Glomerular visceral epithelial cell (primary cell): ENCODE measurements at regions not wholly inside any gene's neighbourhood (a gene's known extent, or its start where the extent isn't known, plus 50 kb on each side); places are given as distances from the start of the nearest gene placed in this dataset.

Source experiments
- DNase-seq: peaks from one replicate; pipeline ENCODE4 v3.0.0-alpha.2; 2016; ENCODE audit errors: extremely low spot score

DNA sequence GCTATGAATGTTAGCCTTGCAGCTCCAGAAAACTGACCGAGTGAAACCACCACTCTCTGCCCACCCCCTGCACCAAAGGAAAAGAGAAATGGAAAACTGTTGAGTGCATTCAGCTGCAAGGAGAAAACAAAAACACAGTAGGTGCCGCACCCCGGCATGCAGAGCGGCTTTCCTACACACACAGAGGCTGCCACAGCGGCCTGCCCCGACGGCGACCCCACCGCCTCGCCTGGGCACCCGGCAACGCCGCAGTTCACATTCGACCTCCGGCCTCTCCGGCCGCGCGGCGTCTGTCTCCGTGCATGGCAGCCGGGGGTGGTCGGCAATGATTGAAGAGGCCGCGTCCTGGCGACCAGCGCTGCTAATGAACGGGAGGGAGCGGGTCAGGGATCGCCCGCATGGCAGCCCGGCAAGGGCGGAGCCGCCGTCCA lies 417.1 kb upstream of the SALL3 start:
- DNase-seq = no peak

DNA sequence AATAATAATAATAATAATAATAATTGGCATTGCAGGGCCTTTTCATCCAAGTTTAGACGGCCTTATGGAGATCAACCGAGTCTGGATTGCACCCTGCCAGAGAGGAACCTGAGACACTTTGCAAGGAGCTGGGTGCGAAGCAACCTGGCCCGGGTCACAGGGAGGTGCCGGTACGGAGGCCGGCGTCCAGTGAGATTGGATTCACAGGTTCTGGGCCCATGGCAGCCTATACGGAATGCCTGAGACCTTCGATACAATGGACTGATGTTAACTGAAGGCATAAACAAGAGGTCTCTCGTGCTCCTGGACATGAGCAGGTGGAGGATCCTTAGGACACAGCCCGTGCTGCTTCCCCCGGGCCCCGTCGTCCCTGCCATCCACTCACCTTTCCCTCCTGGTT lies 416.5 kb upstream of the SALL3 start:
- DNase-seq = no peak

DNA sequence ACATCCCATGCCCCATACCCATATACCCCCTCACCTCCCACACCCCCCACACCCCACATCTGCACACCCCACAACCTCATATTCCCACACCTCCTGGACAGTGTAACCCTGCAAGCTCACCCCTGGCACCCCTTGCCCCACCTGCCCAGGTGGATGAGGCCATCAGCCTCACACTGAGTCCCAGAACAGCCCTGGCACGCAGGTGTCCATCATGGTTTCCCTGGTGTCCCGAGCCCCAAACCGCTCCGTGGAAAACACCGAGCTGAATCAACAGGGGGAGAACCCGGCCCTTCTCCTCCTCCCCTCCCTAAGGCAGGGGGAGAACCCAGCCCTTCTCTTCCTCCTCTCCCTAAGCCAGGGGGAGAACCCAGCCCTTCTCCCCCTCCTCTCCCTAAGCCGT lies 415.6 kb upstream of the SALL3 start:
- no peak for DNase-seq

DNA sequence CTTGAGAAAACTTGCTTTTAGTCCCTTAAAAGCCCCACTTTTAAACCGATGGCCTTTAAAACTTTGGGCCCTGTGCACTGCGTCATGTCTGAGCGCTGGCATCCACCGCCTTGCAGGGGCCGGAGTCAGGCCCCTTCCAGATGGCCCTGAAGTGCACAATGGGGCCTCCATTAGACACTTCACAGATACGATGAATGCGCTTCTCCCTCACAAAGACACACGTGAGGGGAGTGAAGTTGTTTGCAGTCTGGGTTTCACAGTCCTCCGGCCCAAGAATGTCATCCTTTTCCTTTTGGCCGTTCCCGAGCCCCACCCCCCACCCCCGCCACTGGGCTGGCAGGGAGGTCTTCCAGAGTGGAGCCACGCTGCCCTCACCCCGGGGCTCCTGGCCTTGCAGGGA lies 415.1 kb upstream of the SALL3 start:
- no peak for DNase-seq

DNA sequence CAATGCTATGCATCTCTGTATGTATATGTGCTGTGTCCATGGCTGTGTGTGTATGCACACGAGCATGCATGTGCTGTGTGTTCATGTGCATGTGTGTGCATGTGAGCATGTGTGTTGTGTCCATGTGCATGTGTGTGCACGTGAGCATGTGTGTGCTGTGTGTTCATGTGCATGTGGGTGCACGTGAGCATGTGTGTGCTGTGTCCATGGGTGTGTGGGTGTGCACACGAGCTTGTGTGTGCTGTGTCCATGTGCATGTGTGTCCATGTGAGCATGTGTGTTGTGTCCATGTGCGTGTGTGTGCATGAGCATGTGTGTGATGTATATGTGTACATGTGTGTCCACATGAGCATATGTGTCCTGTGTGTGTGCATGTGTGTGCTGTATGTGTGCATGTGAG lies 414.4 kb upstream of the SALL3 start:
- DNase-seq = no peak

DNA sequence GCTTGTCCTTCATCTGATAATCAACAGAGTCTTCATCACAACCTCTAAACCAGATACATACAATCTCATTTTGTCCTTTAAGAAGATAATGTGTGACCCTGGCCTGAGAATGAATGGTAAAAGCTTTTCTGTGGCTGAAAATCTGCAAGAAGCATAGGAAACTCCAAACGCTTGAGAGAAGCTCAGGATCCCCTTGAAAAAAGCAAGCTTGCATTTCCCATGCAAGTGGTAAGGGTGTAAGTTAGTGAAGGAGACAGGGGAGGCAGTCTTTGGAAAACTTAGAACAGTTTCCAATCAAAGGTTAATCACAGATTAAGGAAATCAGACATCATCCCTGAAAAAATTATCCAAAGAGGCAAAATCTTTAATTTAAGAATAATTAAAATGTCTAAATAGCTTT lies 413.6 kb upstream of the SALL3 start:
- DNase-seq = no peak

DNA sequence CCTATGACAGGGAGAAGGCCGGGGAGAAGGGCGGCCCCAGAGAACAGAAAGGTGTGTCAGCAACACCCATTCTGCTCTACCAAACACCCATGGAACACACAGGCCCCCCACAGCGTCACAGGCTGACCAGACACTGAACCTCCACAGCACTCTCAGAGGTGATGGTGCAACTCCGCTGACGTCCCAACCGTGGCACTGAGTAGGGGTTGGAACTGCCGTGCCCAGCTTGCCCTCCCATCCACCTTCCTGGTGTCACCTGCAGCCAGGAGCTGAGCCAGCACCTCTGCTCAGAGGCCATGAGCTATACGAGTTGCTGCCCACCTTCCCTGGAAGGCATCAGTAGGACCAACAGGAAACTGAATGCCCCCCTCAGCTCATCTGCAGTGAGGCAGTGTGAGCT lies 412.9 kb upstream of the SALL3 start:
- DNase-seq = no peak

DNA sequence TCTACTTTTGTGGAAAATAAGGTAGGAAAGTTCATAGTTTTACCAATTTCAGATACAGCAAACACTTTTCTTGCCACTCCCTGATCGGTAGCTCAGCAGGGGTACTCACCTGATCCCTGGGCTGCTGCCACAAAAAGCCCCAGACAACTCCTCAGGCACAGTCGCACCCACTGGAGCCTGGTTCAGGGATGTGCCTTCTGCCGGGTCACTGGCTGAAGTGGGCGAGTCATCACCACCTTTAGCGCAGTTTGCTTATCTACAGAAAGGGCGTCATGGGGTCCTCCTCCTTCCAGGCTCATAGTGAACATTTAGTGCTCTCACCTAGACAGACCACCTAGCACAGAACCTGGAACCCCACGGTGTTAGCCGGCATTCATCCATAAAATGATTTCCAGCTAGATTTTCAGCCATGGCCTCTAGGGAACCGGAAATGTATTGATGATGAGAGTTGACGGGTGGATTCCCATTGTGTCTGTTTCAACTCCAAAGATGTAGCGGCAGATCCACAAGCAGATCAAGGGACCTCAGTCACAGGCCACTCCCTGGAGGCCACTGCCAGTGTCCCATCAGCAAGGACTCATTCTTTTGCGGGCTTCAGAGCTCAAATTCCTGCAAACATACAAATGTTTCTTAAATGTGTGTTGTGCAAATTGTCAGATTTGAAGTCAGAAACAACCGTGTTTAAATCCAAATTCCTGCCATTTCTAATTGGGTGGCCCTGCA lies 408.4 kb upstream of the SALL3 start:
- no peak for DNase-seq

DNA sequence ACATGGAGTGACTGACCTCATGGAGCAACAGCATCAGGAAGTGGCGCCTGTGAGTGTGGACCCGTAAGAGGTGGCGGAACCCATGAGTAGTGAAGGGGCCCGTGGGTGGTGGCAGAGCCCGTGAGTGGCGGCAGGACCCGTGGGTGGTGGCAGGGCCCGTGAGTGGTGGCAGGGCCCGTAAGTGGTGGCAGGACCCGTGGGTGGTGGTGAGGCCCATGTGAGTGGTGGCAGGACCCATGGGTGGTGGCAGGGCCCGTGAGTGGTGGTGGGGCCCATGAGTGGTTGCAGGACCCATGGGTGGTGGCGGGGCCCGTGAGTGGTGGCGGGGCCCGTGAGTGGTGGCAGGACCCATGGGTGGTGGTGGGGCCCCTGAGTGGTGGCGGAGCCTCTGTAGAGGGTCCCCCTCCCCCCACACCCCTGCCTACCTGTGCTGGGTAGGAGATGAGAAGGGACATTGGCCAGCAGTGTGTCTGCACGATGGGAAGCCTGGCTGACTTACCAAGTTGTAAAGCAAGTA lies 407.7 kb upstream of the SALL3 start:
- DNase-seq = no peak

DNA sequence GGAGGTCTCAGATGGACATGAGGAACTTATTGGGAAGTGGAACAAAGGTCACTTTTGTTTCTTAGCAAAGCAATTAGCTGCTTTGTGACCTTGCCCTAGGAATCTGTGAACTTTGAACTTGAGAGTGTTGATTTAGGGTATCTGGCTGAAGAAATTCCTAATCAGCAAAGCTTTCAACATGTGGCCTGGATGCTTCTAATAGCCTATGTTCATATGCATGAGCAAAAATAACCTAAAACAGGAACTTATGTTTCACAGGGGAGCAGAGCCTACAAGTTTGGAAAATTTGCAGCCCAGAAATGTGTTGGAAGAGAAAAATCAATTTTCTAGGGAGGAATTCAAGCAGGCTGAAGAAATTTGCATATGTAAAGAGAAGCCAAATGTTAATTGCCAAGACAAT lies 405.8 kb upstream of the SALL3 start:
- no peak for DNase-seq

DNA sequence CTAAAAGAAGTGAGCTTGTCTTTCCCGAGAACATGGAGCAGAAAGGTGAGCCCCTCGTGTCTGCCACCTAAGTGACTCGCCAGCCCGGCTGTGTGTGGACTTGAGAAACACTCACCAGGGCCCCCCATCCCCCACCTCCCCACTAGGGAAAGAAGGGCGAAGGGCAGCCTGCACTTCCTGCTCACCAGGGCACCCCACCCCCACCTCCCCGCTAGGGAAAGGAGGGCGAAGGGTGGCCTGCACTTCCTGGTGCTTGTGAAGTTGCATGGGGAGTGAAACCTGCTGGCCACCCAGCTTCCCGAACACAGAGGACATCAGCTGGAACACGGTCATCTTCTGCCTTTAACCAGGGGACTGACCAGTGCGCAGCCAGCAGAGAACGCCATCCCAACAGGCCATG lies 402.7 kb upstream of the SALL3 start:
- no peak for DNase-seq

DNA sequence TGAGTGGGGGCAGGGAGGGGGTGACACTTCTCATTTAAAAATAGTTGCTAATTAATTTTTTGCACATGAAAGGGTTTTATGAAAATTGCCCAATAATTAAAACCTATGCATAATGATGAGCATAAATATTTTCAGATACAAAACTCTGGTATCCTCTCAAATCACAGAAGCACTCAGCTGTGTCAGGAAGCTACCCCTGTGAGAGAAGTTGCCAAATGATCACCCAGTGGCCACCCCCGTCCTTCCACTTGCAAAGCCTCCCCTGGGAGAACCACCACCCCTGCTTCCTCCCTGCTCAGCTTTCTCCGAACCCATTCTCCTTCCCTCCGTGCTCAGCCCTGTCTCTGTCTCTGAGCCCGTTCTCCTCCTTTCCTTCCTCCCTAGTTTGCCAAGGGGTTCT lies 400.2 kb upstream of the SALL3 start:
- DNase-seq = no peak

DNA sequence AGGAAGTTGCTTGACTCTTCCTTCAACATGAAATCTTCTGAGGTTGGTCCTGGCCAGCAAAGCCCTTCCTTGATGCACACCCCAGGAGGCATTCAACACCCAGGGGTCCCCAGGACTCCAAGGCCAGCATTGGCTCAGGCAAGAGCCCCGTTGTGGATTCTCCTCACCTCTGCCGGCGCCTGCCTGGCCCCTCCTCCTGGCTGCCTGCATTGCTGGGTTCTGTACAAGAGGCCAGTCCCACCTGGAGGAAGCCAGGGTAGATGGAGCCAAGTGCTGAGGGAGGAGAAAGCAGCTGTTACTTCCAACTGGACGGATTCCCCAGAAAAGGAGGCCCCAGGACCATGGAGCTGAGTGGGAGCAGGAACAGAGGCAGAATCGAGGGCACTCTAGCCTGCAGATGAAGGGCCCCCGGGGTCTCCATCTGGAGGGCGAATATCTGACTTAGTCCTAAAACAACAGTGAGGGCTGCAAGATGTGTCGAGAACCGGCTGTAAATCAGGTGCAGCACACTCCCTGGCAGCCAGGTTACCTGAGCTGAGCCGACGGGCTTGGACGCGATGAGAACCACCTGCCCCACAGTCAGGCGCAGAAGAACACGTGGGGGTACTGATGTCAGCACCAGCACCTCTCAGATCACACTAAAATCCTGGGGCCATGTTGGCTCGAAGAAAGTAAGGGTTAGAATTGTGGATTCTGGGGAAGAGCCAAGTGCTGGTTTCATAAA lies 399.6 kb upstream of the SALL3 start:
- DNase-seq = no peak

DNA sequence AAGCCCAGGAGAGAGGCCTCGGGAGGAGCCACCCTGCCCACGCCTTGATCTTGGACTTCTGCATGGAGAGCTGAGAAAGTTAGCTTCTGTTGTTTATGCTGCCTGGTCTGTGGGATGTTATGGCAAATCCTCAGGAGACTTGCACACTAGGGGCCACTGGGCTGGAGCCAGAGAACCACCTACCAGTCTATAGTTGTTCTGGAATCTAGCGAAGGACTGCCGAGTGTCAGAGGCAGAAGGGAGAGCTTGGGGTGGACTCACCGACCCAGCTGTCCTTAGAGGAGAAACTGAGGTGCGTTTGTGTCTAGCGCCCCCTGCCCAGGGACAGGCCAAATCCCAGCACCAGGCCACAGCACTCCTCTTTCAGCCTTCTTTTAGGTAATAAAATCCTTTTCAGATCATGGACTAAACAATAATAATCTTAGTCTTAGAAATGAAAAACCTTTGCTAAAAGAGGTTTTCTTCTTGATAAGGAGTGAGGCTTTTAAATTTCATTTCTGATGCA lies 398.7 kb upstream of the SALL3 start:
- DNase-seq = no peak

DNA sequence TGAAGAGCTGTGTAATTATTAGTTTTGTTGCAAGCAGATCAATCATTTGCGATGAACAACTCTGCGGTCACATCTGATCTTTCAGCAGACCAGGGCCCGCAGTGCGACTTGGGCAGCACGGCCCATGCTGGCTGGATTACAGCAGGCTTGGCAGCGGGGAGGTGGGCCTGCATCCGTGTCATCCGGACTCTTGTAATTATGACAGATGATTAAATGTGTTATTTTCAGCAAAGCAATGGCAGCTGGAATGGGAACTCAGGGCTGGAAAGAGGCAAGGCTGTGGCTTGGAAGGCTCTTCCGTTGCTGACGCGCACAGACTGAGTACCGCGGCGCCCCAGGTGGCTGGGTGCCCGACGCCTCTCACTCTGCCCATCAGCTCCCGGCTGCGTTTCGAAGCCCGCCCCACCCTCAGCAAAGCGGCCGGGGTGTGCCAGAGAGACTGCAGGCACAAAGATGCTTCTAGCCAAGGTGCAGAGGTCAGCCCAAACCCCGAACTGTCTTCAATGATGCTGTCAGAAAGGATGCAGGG lies 397.4 kb upstream of the SALL3 start:
- DNase-seq = no peak

DNA sequence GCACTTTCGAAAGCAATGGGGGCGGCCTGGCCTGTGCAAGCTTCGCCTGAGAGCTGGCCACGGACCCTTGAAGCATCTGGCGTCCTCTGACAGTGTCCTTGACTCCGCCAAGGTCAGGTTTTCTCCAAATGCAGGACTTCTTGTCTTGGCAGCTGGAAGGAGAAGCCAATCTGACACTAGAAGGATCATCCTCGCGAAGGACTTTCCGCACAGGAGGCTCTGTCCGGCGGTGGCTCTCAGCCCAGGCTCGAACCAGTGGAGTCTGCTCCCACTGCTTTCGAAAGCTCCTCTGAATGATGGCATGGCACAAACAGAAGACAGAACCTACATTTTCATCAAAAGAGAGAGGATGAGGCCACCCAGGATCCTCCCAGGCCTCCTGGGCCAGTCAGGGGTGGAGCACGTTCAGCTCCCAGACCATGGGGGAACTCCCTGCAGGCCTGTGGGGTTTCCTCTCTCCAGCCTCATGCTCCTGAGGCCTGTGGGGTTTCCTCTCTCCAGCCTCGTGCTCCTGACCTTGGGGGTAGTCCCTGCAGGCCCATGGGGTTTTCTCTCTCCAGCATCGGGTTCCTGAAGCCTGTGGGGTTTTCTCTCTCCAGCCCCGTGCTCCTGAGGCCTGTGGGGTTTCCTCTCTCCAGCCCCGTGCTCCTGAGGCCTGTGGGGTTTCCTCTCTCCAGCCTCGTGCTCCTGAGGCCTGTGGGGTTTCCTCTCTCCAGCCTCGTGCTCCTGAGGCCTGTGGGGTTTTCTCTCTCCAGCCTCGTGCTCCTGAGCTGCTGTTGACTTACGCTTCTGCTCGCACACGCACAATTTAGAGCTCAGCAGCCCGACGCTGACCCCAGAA lies 396.5 kb upstream of the SALL3 start:
- no peak for DNase-seq

DNA sequence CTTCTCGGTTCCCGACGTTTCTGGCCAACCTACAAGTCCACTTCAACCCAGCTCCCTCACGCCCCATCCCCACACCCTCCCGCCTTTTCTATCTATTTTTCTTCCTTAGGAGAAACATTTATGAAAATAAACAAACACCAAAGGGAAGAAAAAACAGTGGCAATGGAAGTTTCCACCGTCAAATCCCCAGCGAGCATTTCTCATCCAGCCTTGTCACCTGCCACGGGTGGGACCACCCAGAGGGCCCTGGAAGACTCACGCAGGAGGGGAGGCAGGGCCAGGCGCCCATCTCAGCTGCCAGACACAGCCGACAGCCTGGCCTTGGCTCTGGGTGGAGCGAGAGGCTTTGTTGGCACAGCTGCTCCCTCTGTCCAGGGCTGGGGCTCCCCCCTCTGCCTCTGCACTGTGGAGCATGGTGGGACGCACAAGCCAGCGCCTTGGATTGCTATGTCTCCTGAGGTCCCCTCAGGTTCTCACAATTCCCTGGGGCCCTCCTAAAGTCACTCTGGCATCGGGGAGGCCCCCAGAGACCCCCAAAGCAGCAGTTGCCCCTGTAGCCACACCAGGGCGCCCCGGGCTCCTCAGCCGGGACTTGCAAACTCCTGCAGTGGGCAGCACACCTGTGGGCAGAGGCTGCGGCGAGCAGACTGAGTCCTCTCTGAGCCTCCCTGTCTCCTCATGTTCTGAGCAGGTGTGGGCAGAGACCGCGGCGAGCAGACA lies 395.7 kb upstream of the SALL3 start:
- no peak for DNase-seq

DNA sequence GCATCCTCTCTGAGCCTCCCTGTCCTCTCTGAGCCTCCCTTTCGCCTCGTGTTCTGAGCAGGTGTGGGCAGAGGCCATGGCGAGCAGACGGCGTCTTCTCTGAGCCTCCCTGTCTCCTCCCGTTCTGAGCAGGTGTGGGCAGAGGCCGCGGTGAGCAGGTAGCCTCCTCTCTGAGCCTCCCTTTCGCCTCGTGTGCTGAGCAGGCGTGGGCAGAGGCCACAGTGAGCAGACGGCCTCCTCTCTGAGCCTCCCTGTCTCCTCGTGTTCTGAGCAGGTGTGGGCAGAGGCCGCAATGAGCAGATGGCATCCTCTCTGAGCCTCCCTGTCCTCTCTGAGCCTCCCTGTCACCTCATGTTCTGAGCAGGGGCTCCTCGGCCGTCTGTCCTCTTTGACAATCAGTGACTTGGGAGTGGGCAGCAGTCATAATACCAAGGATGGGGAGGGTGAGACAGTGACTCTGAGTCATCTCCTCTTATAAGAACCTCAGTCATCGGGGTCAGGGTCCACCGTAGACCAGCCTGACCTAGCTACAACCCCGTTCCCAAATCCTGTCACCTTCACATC lies 395.1 kb upstream of the SALL3 start:
- DNase-seq = no peak

DNA sequence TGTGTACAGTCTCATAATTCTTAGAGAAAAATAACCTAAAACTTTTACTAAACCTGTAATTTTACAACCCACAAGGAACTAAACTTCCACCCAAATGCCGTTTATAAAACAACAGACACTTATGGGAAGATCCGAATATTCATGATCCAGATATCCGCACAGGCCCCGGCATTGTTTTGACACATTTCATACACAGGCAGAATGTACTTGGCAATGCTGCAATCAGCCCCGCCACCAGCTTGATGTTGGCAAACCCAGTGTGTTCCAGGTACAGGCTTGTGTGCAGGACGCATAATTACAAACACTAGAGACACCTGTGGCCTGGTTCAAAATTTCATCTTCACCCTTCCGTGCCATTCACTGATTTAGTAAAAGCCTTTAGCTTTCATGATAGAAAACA lies 393.0 kb upstream of the SALL3 start:
- no peak for DNase-seq

DNA sequence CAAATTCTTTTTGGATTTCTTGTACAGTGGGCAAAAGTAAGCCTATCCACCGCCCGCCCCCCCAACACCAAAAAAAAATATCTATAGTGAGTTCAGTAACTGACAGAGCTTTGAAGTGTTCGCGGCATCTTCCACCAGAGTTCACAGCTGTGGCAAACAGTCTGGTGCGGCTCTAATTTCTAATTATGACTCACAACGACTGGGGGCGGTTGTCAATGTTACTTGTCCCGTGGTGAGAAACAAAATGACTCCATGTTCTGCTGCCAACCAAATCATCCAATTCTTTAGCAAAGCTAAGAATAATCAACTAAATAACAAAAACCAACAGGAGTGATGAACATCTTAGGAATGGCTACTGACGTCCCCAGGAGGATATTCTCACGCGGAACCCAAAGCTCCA lies 392.5 kb upstream of the SALL3 start:
- no peak for DNase-seq
